Caco-2 (cell line): ENCODE measurements at regions not wholly inside any gene's neighbourhood (a gene's known extent, or its start where the extent isn't known, plus 50 kb on each side); places are given as distances from the start of the nearest gene placed in this dataset.

Source experiments
- BruUV-seq: library from RNA; stranded (reverse); fragments of 400-500 nt; replicated peaks from 2 replicates; lab custom pipeline; 2021; lab: Mats Ljungman, UMichigan
- CTCF ChIA-PET: fragments of 300-600 bp; sonication (Branson Sonifier 250); formaldehyde crosslinking; loops from one replicate; lab custom pipeline; 2022; ENCODE audit warnings: antibody characterized with exemption; lab: Charles Lee
- POLR2A ChIA-PET: fragments of 300-600 bp; sonication (Branson Sonifier 250); formaldehyde crosslinking; loops from one replicate; lab custom pipeline; 2022; ENCODE audit warnings: antibody characterized with exemption; lab: Charles Lee
- DNase-seq, 2 experiments: peaks; one replicate each; pipeline versions ENCODE4 v3.0.0 to v3.0.0-alpha.2; 2020 to 2022
- H3K27me3 ChIP-seq: replicated peaks from 2 replicates; pipeline ENCODE4 v1.6.0; 2011; ENCODE audit warnings: low read length; ENCODE audit not compliant: control insufficient read depth, insufficient read depth
- H3K36me3 ChIP-seq: 2 replicates; pipeline ENCODE4 v1.5.1; 2011; ENCODE audit warnings: low read length; ENCODE audit not compliant: control insufficient read depth, insufficient read depth
- H3K4me1 ChIP-seq: fragments of 250-450 bp; sonication (Bioruptor Pico); 2 replicates; pipeline ENCODE4 v1.5.1; 2020; ENCODE audit warnings: mild to moderate bottlenecking
- H3K4me3 ChIP-seq: 2 replicates; pipeline ENCODE4 v1.5.1; 2011; ENCODE audit warnings: low read depth, mild to moderate bottlenecking, control low read depth, low read length
- H3K9me3 ChIP-seq: fragments of 250-450 bp; sonication (Bioruptor Pico); 2 replicates; pipeline ENCODE4 v1.5.1; 2020; ENCODE audit warnings: mild to moderate bottlenecking, moderate library complexity
- H3K27ac Mint-ChIP-seq: one replicate; pipeline ENCODE4 v1.8.0; 2022; ENCODE audit warnings: mixed read lengths; ENCODE audit not compliant: unreplicated experiment
- H3K27me3 Mint-ChIP-seq: one replicate; pipeline ENCODE4 v1.8.0; 2022; ENCODE audit warnings: mixed read lengths; ENCODE audit not compliant: insufficient read depth, unreplicated experiment
- H3K36me3 Mint-ChIP-seq: one replicate; pipeline ENCODE4 v1.8.0; 2022; ENCODE audit warnings: mild to moderate bottlenecking, mixed read lengths; ENCODE audit not compliant: insufficient read depth, unreplicated experiment
- H3K4me1 Mint-ChIP-seq: one replicate; pipeline ENCODE4 v1.8.0; 2022; ENCODE audit warnings: low read depth, mixed read lengths; ENCODE audit not compliant: unreplicated experiment
- H3K4me3 Mint-ChIP-seq: one replicate; pipeline ENCODE4 v1.8.0; 2022; ENCODE audit warnings: mild to moderate bottlenecking, moderate library complexity, mixed read lengths; ENCODE audit not compliant: unreplicated experiment
- H3K9me3 Mint-ChIP-seq: one replicate; pipeline ENCODE4 v1.8.0; 2022; ENCODE audit warnings: mixed read lengths; ENCODE audit not compliant: unreplicated experiment
- CTCF ChIP-seq, 2 experiments: fragments of 200-600 bp in 1 of 2; IDR thresholded peaks; 1 replicate in 1 of 2; 2 replicates in 1 of 2; pipeline versions ENCODE4 v1.5.1 to v1.8.0; 2011 to 2022; ENCODE audit warnings: antibody characterized with exemption in 1 of 2, control low read depth in 1 of 2, inconsistent platforms in 1 of 2, low read depth in 1 of 2, low read length in 1 of 2, mild to moderate bottlenecking in 1 of 2, moderate library complexity in 1 of 2; ENCODE audit not compliant: insufficient read depth in 1 of 2, severe bottlenecking in 1 of 2, unreplicated experiment in 1 of 2
- intact Hi-C: fragments of 100-400 bp; cut with micrococcal nuclease; formaldehyde crosslinking; loops from one replicate; pipeline ENCODE4 v1.10.0; 2022; ENCODE audit not compliant: unreplicated experiment

- H3K36me3 ChIP-seq: no peaks in the 10 kb centered on the region
- Mint-ChIP-seq H3K4me3 (no peak overlapping the region), H3K27ac (no peak overlapping the region), H3K36me3 (no peaks in the 10 kb centered on the region), H3K4me1 (no peaks in the 10 kb centered on the region), H3K27me3 (no peaks in the 10 kb centered on the region), H3K9me3 (no peaks in the 10 kb centered on the region)
- no peak overlapping the region for H3K4me3 ChIP-seq
- POLR2A ChIA-PET: no interaction called here
- BruUV-seq: no TSS peak
- TF ChIP-seq CTCF (IDR thresholded peaks at IDR 0.05; ENCODE audit: insufficient read depth in 1 of 2, low read depth in 1 of 2, low read length in 1 of 2, severe bottlenecking in 1 of 2, unreplicated experiment in 1 of 2): no peak
- CTCF ChIA-PET: interaction anchor here (0.7 kb wide), 1 partner anchor 434 kb away, joined by 3 read pairs; no protein-coding TSS in a partner anchor
- H3K27me3 ChIP-seq: no peaks in the 10 kb centered on the region
- H3K4me1 ChIP-seq: no peaks in the 10 kb centered on the region
- no peaks in the 10 kb centered on the region for H3K9me3 ChIP-seq
- DNase-seq: no peak
- intact Hi-C loops: no loop called here
These were observed 341.8 kb downstream of the C12orf50 start for GRCh38 chr12:87687362-87687761.

- DNase-seq: no peak
- CTCF ChIA-PET: no interaction called here
- no peak overlapping the region for H3K4me3 Mint-ChIP-seq
- no peaks in the 10 kb centered on the region for H3K9me3 Mint-ChIP-seq
- Histone ChIP-seq H3K9me3 (no peaks in the 10 kb centered on the region), H3K36me3 (no peaks in the 10 kb centered on the region), H3K27me3 (no peaks in the 10 kb centered on the region), H3K4me3 (no peak overlapping the region), H3K4me1 (no peaks in the 10 kb centered on the region)
- H3K36me3 Mint-ChIP-seq: no peaks in the 10 kb centered on the region
- POLR2A ChIA-PET: no interaction called here
- TF ChIP-seq CTCF (IDR thresholded peaks at IDR 0.05; ENCODE audit: insufficient read depth in 1 of 2, low read depth in 1 of 2, low read length in 1 of 2, severe bottlenecking in 1 of 2, unreplicated experiment in 1 of 2): no peak
- H3K27me3 Mint-ChIP-seq: no peaks in the 10 kb centered on the region
- intact Hi-C loops: no loop called here
- no TSS peak for BruUV-seq
- no peaks in the 10 kb centered on the region for H3K4me1 Mint-ChIP-seq
- H3K27ac Mint-ChIP-seq: no peak overlapping the region
These were observed 343.5 kb downstream of the C12orf50 start for GRCh38 chr12:87685696-87686095.

- no peak overlapping the region for H3K4me3 ChIP-seq
- Mint-ChIP-seq H3K4me3 (no peak overlapping the region), H3K36me3 (no peaks in the 10 kb centered on the region), H3K9me3 (no peaks in the 10 kb centered on the region), H3K27me3 (no peaks in the 10 kb centered on the region), H3K4me1 (no peaks in the 10 kb centered on the region), H3K27ac (no peak overlapping the region)
- H3K9me3 ChIP-seq: no peaks in the 10 kb centered on the region
- no peaks in the 10 kb centered on the region for H3K36me3 ChIP-seq
- CTCF ChIA-PET: no interaction called here
- H3K4me1 ChIP-seq: no peaks in the 10 kb centered on the region
- intact Hi-C loops: no loop called here
- POLR2A ChIA-PET: no interaction called here
- TF ChIP-seq CTCF (IDR thresholded peaks at IDR 0.05; ENCODE audit: insufficient read depth in 1 of 2, low read depth in 1 of 2, low read length in 1 of 2, severe bottlenecking in 1 of 2, unreplicated experiment in 1 of 2): no peak
- no peaks in the 10 kb centered on the region for H3K27me3 ChIP-seq
- DNase-seq: no peak
- BruUV-seq: no TSS peak
These were observed 349.9 kb downstream of the C12orf50 start for GRCh38 chr12:87679251-87679650.
